ENCODE measurements at regions not wholly inside any gene's neighbourhood (a gene's known extent, or its start where the extent isn't known, plus 50 kb on each side); places are given as distances from the start of the nearest gene placed in this dataset.

- no peak overlapping the region for H3K9ac ChIP-seq (ENCODE audit: low read length)
Measured at GRCh38 chr18:61096226-61096625, 237.0 kb upstream of the CDH20 start.

DNA sequence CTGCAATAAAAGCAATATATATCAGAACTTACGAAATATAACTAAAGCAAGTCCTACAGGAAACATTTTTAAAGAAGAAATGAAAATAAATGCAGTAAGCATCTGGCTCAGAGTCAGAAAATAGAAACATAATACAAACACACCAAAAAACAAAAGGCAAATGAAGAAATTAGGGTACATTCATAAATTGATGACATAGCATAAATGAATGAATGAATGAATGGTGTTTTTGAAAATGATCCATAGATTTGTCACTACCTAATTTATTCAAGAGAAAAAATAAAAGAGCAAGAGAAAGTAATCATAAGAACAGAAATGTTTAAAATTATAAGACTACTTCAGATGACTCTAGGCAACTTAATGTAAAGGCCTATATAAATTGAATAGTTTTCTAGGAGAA, 226.1 kb upstream of the CDH20 start:
- Histone ChIP-seq H3K4me1 (ENCODE audit: insufficient read depth, low read length, severe bottlenecking) (peaks cover 5% of the 10 kb centered on the region), H3K9me3 (ENCODE audit: low read length) (no peaks in the 10 kb centered on the region), H3K4me2 (ENCODE audit: low read length) (no peak overlapping the region), H3K9me2 (ENCODE audit: low read depth, low read length) (no peaks in the 10 kb centered on the region), H3K27ac (ENCODE audit: low read depth, low read length, poor library complexity, severe bottlenecking) (no peak overlapping the region), H4K20me1 (ENCODE audit: insufficient read depth, low read length) (no peaks in the 10 kb centered on the region), H3K79me2 (ENCODE audit: insufficient read depth, low read length) (no peaks in the 10 kb centered on the region), H3K9ac (ENCODE audit: low read length) (no peak overlapping the region), H3K4me3 (ENCODE audit: low read depth, low read length, poor library complexity, severe bottlenecking) (no peak overlapping the region), H3K36me3 (ENCODE audit: insufficient read depth, low read length) (no peaks in the 10 kb centered on the region; the same call in 1 of the 2 replicates), H3K27me3 (ENCODE audit: insufficient read depth, low read length) (no peaks in the 10 kb centered on the region), H2AFZ (ENCODE audit: low read length) (no peak overlapping the region), H3F3A (ENCODE audit: insufficient read depth, low read length) (no peaks in the 10 kb centered on the region)
- no peak for TF ChIP-seq CTCF (IDR thresholded peaks at IDR 0.05; ENCODE audit: low read length)
- no peak for TF ChIP-seq EZH2 (IDR thresholded peaks at IDR 0.05; ENCODE audit: borderline replicate concordance, low read length)

More at GRCh38 chr18:61096226-61096625, 237.0 kb upstream of the CDH20 start:
- Histone ChIP-seq H3K27ac (ENCODE audit: low read depth, low read length, poor library complexity, severe bottlenecking) (no peak overlapping the region), H3K4me1 (ENCODE audit: insufficient read depth, low read length, severe bottlenecking) (peaks cover 4% of the 10 kb centered on the region), H3K4me3 (ENCODE audit: low read depth, low read length, poor library complexity, severe bottlenecking) (no peak overlapping the region), H4K20me1 (ENCODE audit: insufficient read depth, low read length) (no peaks in the 10 kb centered on the region), H3K79me2 (ENCODE audit: insufficient read depth, low read length) (no peaks in the 10 kb centered on the region), H3K4me2 (ENCODE audit: low read length) (no peak overlapping the region), H3K36me3 (ENCODE audit: insufficient read depth, low read length) (no peaks in the 10 kb centered on the region), H3K9me2 (ENCODE audit: low read depth, low read length) (no peaks in the 10 kb centered on the region), H3F3A (ENCODE audit: insufficient read depth, low read length) (no peaks in the 10 kb centered on the region), H3K9me3 (ENCODE audit: low read length) (no peaks in the 10 kb centered on the region), H2AFZ (ENCODE audit: low read length) (no peak overlapping the region), H3K27me3 (ENCODE audit: insufficient read depth, low read length) (no peaks in the 10 kb centered on the region)
- no peak for TF ChIP-seq EZH2 (IDR thresholded peaks at IDR 0.05; ENCODE audit: borderline replicate concordance, low read length)
- no peak for TF ChIP-seq CTCF (IDR thresholded peaks at IDR 0.05; ENCODE audit: low read length)

DNA sequence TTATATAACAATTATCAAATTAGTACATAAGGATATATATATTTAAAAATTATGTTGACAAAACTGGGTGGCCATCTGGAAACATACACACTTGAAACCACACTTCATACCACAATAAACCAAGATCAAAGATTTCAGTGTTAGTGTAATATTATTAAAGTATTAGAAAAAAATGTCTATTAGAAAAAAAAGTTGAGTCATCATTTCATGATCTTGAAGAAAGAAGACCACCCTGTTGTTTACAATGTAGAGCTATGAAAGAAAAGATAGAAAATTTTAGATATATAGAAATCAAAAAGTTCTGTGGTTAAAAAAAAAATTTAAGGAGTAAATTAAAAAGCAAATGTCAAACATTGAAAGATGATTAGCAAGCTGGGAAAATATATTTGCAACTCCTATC, 224.5 kb upstream of the CDH20 start:
- no peak overlapping the region for H3K9ac ChIP-seq (ENCODE audit: low read length)
- H3K27ac ChIP-seq (ENCODE audit: low read depth, low read length, poor library complexity, severe bottlenecking), result no peak overlapping the region
- H3F3A ChIP-seq (ENCODE audit: insufficient read depth, low read length), result no peaks in the 10 kb centered on the region
- no peak overlapping the region for H3K4me3 ChIP-seq (ENCODE audit: low read depth, low read length, poor library complexity, severe bottlenecking)
- no peaks in the 10 kb centered on the region for H4K20me1 ChIP-seq (ENCODE audit: insufficient read depth, low read length)
- no peaks in the 10 kb centered on the region for H3K9me3 ChIP-seq (ENCODE audit: low read length)
- H3K4me1 ChIP-seq (ENCODE audit: insufficient read depth, low read length, severe bottlenecking), result peaks cover 5% of the 10 kb centered on the region
- no peak overlapping the region for H2AFZ ChIP-seq (ENCODE audit: low read length)
- H3K36me3 ChIP-seq (ENCODE audit: insufficient read depth, low read length), result no peaks in the 10 kb centered on the region
- no peak overlapping the region for H3K4me2 ChIP-seq (ENCODE audit: low read length)
- H3K79me2 ChIP-seq (ENCODE audit: insufficient read depth, low read length), result no peaks in the 10 kb centered on the region
- no peaks in the 10 kb centered on the region for H3K27me3 ChIP-seq (ENCODE audit: insufficient read depth, low read length)
- TF ChIP-seq CTCF (IDR thresholded peaks at IDR 0.05; ENCODE audit: low read length) (no peak), EZH2 (IDR thresholded peaks at IDR 0.05; ENCODE audit: borderline replicate concordance, low read length) (no peak)
- no peaks in the 10 kb centered on the region for H3K9me2 ChIP-seq (ENCODE audit: low read depth, low read length)

Measured in OCI-LY1 (cell line).